Endothelial cell of umbilical vein (primary cell): ENCODE measurements at regions not wholly inside any gene's neighbourhood (a gene's known extent, or its start where the extent isn't known, plus 50 kb on each side); places are given as distances from the start of the nearest gene placed in this dataset.

ENCODE experiments used
- BruUV-seq: library from RNA; stranded (reverse); fragments of 400-500 nt; replicated peaks from 2 replicates; lab custom pipeline; 2021; lab: Mats Ljungman, UMichigan
- CTCF ChIA-PET: fragments of 300-600, 350-600 bp; sonication (Branson Sonifier 250); formaldehyde crosslinking; loops from one replicate; lab custom pipeline; 2021; ENCODE audit warnings: antibody characterized with exemption, inconsistent platforms; lab: Charles Lee
- POLR2A ChIA-PET: fragments of 300-600, 350-600 bp; sonication (Branson Sonifier 250); formaldehyde crosslinking; loops from one replicate; lab custom pipeline; 2021; ENCODE audit warnings: antibody characterized with exemption, inconsistent platforms; lab: Charles Lee
- DNase-seq: peaks from one replicate; pipeline ENCODE4 v3.0.0-alpha.2; 2011; ENCODE audit warnings: low read depth, low spot score
- FAIRE-seq: peaks from 2 replicates; lab custom pipeline; 2011; peaks lifted over from hg19 to GRCh38; lab: Jason Lieb, UNC
- H2AFZ ChIP-seq: 2 replicates; pipeline ENCODE4 v1.6.0; 2012; ENCODE audit warnings: low read depth, low read length, control low read depth, inconsistent platforms
- H3K27ac ChIP-seq: 2 replicates; pipeline ENCODE4 v1.5.1; 2011; ENCODE audit warnings: low read depth, mild to moderate bottlenecking, control low read depth, low read length, moderate library complexity; ENCODE audit not compliant: insufficient read depth
- H3K27me3 ChIP-seq, 2 experiments: 2 replicates each; pipeline versions ENCODE4 v1.6.0 to v1.6.1; 2011; ENCODE audit warnings: low read length in 2 of 2, mixed read lengths in 1 of 2; ENCODE audit not compliant: control insufficient read depth in 2 of 2, insufficient read depth in 2 of 2
- H3K36me3 ChIP-seq, 2 experiments: 2 replicates in 1 of 2; 3 replicates in 1 of 2; pipeline ENCODE4 v1.5.1; 2011; ENCODE audit warnings: low read length in 2 of 2, mild to moderate bottlenecking in 1 of 2, moderate library complexity in 1 of 2; ENCODE audit not compliant: control insufficient read depth in 2 of 2, insufficient read depth in 2 of 2; ENCODE audit errors: extremely low read depth in 1 of 2
- H3K4me1 ChIP-seq: 3 replicates; pipeline ENCODE4 v1.5.1; 2011; ENCODE audit warnings: mild to moderate bottlenecking, low read length; ENCODE audit not compliant: control insufficient read depth, insufficient read depth; ENCODE audit errors: extremely low read depth
- H3K4me2 ChIP-seq: 2 replicates; pipeline ENCODE4 v1.6.1; 2011; ENCODE audit warnings: low read length, control low read depth, mixed read lengths; ENCODE audit not compliant: insufficient read depth
- H3K4me3 ChIP-seq, 3 experiments: fragments of 200-600 bp in 1 of 3; sonication (generic), shearing (Covaris generic) in 1 of 3; replicated peaks in 1 of 3; 2 replicates each; pipeline ENCODE4 v1.5.1; 2011 to 2016; ENCODE audit warnings: control low read depth in 3 of 3, low read length in 3 of 3, mild to moderate bottlenecking in 2 of 3, inconsistent platforms in 1 of 3, low read depth in 1 of 3, moderate library complexity in 1 of 3; ENCODE audit not compliant: insufficient read depth in 1 of 3
- H3K79me2 ChIP-seq: 2 replicates; pipeline ENCODE4 v1.6.0; 2012; ENCODE audit warnings: low read length, inconsistent platforms; ENCODE audit not compliant: control insufficient read depth, insufficient read depth
- H3K9ac ChIP-seq: replicated peaks from 2 replicates; pipeline ENCODE3; 2011; ENCODE audit warnings: low read length, control low read depth; ENCODE audit not compliant: insufficient read depth; ENCODE audit errors: extremely low read depth
- H3K9me1 ChIP-seq: replicated peaks from 3 replicates; pipeline ENCODE4 v1.6.0; 2011; ENCODE audit warnings: mild to moderate bottlenecking, low read length; ENCODE audit not compliant: control insufficient read depth, insufficient read depth; ENCODE audit errors: extremely low read depth
- H3K9me3 ChIP-seq: replicated peaks from 2 replicates; pipeline ENCODE4 v1.5.1; 2012; ENCODE audit warnings: low read length, inconsistent platforms; ENCODE audit not compliant: control insufficient read depth, insufficient read depth
- H4K20me1 ChIP-seq: replicated peaks from 2 replicates; pipeline ENCODE3; 2011; ENCODE audit warnings: mild to moderate bottlenecking, low read length; ENCODE audit not compliant: control insufficient read depth, insufficient read depth; ENCODE audit errors: extremely low read depth
- EZH2 ChIP-seq: IDR thresholded peaks from 2 replicates; pipeline ENCODE4 v1.6.1; 2012; ENCODE audit warnings: borderline replicate concordance, low read depth, mild to moderate bottlenecking, moderate library complexity, low read length, inconsistent platforms; ENCODE audit not compliant: severe bottlenecking
- FOS ChIP-seq: IDR thresholded peaks from 2 replicates; pipeline ENCODE4 v1.6.1; 2011; ENCODE audit warnings: mild to moderate bottlenecking, low read length, moderate library complexity, borderline replicate concordance; ENCODE audit not compliant: insufficient read depth
- MYC ChIP-seq: IDR thresholded peaks from one replicate; pipeline ENCODE4 v1.6.1; 2011; ENCODE audit warnings: mild to moderate bottlenecking, low read depth, low read length
- dilution Hi-C: fragments of 300-500 bp; cut with MboI; formaldehyde crosslinking; loops from one replicate; pipeline ENCODE4 v1.15.0; 2019; ENCODE audit warnings: low sequenced_read_pairs; ENCODE audit not compliant: extremely low pct_ligation_motif_present
- intact Hi-C: fragments of 100-400 bp; cut with micrococcal nuclease; formaldehyde crosslinking; loops from one replicate; pipeline ENCODE4 v1.10.0; 2022

GRCh38 chr13:67519356-67519755 lies 289.2 kb upstream of the PCDH9 start:
- no peak overlapping the region for H3K27ac ChIP-seq
- BruUV-seq, result no TSS peak
- FAIRE-seq (no peak), DNase-seq (no peak)
- no peaks in the 10 kb centered on the region for H3K9me3 ChIP-seq
- no peak for TF ChIP-seq FOS
- no peak for TF ChIP-seq EZH2
- TF ChIP-seq MYC, result no peak
- no peak overlapping the region for H3K4me3 ChIP-seq
- dilution Hi-C loops (no loop called here), intact Hi-C loops (no loop called here)
- H3K79me2 ChIP-seq, result no peaks in the 10 kb centered on the region
- no peak overlapping the region for H2AFZ ChIP-seq
- ChIA-PET POLR2A (no interaction called here), CTCF (no interaction called here)
- H3K36me3 ChIP-seq, result no peaks in the 10 kb centered on the region
- H4K20me1 ChIP-seq, result no peaks in the 10 kb centered on the region
- no peaks in the 10 kb centered on the region for H3K4me1 ChIP-seq
- H3K9me1 ChIP-seq, result no peaks in the 10 kb centered on the region
- no peaks in the 10 kb centered on the region for H3K27me3 ChIP-seq
- H3K9ac ChIP-seq, result no peak overlapping the region
- H3K4me2 ChIP-seq, result no peak overlapping the region

- Histone ChIP-seq H3K4me1 (no peaks in the 10 kb centered on the region), H2AFZ (no peak overlapping the region), H4K20me1 (no peaks in the 10 kb centered on the region), H3K9me3 (no peaks in the 10 kb centered on the region), H3K79me2 (no peaks in the 10 kb centered on the region), H3K9me1 (no peaks in the 10 kb centered on the region), H3K4me3 (no peak overlapping the region), H3K36me3 (no peaks in the 10 kb centered on the region), H3K4me2 (no peak overlapping the region), H3K27ac (no peak overlapping the region), H3K27me3 (no peaks in the 10 kb centered on the region), H3K9ac (no peak overlapping the region)
- dilution Hi-C loops (no loop called here), intact Hi-C loops (no loop called here)
- no peak for FAIRE-seq
- no peak for DNase-seq
- no peak for TF ChIP-seq MYC
- ChIA-PET POLR2A (no interaction called here), CTCF (no interaction called here)
- no TSS peak for BruUV-seq
Observed at GRCh38 chr13:67518785-67519184, 288.6 kb upstream of the PCDH9 start.
